GM06990 (cell line): ENCODE measurements at regions not wholly inside any gene's neighbourhood (a gene's known extent, or its start where the extent isn't known, plus 50 kb on each side); places are given as distances from the start of the nearest gene placed in this dataset.

Experiments used
- DNase-seq: peaks from one replicate; pipeline ENCODE4 v3.0.0-alpha.2; 2011; ENCODE audit not compliant: insufficient read length; ENCODE audit errors: extremely low read depth
- H3K27me3 ChIP-seq: replicated peaks from 2 replicates; pipeline ENCODE4 v1.6.0; 2011; ENCODE audit warnings: low read length; ENCODE audit not compliant: control insufficient read depth, insufficient read depth
- H3K36me3 ChIP-seq: 2 replicates; pipeline ENCODE4 v1.5.1; 2011; ENCODE audit warnings: low read length; ENCODE audit not compliant: control insufficient read depth, insufficient read depth
- H3K4me3 ChIP-seq: replicated peaks from 2 replicates; pipeline ENCODE4 v1.5.1; 2011; ENCODE audit warnings: low read depth, mild to moderate bottlenecking, control low read depth, low read length
- TF ChIP-seq, protein P1 (sequence below): IDR thresholded peaks from 2 replicates; pipeline ENCODE4 v1.5.1; 2011; ENCODE audit warnings: low read length, control low read depth, mild to moderate bottlenecking, inconsistent platforms; ENCODE audit not compliant: insufficient read depth, poor library complexity, severe bottlenecking

DNA sequence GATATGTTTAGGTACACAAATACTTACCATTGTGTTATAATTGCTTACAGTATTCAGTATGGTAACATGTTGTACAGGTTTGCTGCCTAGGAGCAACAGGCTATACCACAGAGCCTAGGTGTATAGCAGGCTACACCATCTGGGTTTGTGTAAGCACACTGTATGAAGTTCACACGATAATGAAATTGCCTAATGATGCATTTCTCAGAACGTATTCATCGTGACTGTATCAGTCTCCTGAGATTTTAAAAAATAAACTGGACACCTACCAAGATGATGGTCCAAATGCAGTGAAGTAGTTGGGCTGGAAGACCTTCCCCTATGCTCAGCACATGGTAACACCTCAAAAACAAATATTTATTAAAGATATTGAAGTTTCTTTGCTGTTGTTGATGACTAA, 103.3 kb upstream of the NFIB start:
- no peak for DNase-seq
- TF ChIP-seq, protein P1, sequence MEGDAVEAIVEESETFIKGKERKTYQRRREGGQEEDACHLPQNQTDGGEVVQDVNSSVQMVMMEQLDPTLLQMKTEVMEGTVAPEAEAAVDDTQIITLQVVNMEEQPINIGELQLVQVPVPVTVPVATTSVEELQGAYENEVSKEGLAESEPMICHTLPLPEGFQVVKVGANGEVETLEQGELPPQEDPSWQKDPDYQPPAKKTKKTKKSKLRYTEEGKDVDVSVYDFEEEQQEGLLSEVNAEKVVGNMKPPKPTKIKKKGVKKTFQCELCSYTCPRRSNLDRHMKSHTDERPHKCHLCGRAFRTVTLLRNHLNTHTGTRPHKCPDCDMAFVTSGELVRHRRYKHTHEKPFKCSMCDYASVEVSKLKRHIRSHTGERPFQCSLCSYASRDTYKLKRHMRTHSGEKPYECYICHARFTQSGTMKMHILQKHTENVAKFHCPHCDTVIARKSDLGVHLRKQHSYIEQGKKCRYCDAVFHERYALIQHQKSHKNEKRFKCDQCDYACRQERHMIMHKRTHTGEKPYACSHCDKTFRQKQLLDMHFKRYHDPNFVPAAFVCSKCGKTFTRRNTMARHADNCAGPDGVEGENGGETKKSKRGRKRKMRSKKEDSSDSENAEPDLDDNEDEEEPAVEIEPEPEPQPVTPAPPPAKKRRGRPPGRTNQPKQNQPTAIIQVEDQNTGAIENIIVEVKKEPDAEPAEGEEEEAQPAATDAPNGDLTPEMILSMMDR = no peak
- no peaks in the 10 kb centered on the region for H3K36me3 ChIP-seq
- no peak overlapping the region for H3K4me3 ChIP-seq
- H3K27me3 ChIP-seq = no peaks in the 10 kb centered on the region

DNA sequence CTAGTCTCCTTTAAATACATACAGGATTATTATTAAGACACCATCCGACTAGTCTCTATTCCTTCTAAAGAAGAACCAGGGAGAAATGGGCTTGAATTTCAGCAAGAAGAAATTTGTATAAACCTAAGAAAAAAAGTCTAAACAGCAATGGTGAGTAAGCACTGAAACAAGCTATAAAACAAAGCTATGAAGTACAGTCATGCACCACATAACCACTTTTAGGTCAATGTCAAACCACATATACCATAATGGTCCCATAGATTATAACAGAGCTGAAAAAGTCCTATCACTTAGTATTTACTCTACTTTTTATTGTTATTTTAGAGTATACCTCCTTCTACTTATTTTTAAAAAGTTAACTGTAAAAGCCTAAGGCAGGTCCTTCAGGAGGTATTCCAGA, 102.0 kb upstream of the NFIB start:
- TF ChIP-seq, protein P1 = no peak
- no peaks in the 10 kb centered on the region for H3K36me3 ChIP-seq
- no peaks in the 10 kb centered on the region for H3K27me3 ChIP-seq
- no peak for DNase-seq
- H3K4me3 ChIP-seq = no peak overlapping the region

DNA sequence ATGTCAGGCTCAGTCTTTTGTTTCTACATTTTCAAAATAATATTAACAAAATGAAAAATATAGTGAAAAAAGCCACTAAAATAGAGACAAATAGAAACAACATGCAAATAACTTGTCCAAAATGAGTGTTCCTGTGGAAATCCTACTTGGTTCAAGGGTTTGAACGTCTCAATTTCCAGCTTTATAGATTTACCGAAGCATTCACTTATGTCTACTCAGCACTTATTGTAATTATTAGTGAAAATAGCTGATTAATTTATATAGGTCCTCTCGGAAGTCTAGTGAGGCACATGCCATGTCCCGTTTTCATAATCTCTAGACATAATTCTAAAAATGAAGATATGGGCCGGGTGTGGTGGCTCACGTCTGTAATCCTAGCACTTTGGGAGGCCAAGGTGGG, 99.9 kb upstream of the NFIB start:
- TF ChIP-seq, protein P1 = no peak
- no peaks in the 10 kb centered on the region for H3K27me3 ChIP-seq
- H3K4me3 ChIP-seq = no peak overlapping the region
- no peaks in the 10 kb centered on the region for H3K36me3 ChIP-seq
- no peak for DNase-seq

DNA sequence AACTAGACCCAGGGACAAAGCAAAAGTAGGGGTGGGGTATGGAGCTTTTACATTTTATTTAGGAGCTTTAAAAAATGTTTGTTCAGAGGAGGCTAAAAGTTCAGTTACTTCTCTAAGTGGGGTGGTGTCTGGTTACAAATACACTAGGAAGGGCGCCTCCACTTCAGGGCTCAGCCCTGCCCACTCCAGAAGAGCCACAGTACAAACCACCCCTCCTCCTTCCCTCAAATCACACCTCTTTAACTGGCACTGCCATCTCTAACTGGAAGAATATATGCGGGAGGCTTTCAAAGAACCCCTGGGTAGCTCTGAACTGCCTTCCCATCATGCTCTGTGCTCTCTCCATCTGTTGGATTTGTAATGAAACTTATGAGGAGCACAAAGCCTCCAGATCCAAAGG, 98.8 kb upstream of the NFIB start:
- H3K36me3 ChIP-seq = no peaks in the 10 kb centered on the region
- TF ChIP-seq, protein P1 = no peak
- H3K27me3 ChIP-seq = no peaks in the 10 kb centered on the region
- no peak for DNase-seq
- no peak overlapping the region for H3K4me3 ChIP-seq

DNA sequence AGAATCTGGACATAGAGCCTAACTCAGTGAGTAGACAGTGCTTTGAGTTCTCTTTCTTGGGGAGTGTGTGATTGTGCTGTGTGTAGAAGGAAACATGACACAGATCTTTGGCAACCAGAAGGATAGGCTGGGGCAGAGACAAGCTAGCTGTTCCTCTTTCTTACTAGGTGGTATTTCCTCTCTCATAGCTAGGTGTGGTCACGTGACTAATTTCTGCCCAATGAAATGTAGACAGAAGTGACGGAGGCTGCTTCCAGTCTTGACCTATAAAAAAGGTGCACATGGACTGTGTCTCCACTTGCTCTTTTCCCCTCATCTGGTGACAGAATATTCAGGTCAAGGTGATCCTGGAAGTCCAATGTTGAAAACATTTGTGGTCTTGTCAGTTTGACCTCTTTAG, 92.5 kb upstream of the NFIB start:
- DNase-seq = no peak
- no peak overlapping the region for H3K4me3 ChIP-seq

DNA sequence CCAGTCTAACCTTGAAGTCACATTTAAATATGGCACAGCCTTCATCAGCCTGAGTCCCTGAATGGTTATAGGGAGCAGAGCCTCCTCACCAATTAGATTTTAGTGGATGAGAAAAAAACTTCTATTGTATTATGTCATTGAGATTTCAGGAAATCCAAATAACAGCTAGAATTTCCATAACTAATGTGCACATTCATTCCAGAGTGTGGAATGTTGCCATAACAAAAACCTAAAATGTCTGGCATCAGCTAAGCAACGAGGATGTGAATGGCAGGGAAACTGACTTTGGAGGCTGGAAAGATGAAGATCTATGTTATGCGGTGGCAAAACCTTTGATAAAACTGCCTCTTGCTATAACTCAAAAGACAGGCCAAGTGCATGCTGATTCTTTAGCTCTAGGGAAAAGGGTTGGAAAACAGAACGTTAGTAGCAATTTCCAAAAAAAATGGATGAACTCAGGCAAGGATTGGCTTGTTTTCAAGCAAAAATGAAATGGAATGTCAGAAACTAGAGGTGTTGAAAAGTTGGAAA, 91.3 kb upstream of the NFIB start:
- no peak for DNase-seq
- Histone ChIP-seq H3K36me3 (no peaks in the 10 kb centered on the region), H3K4me3 (no peak overlapping the region), H3K27me3 (no peaks in the 10 kb centered on the region)
- TF ChIP-seq, protein P1 = no peak

More for the DNA sequence above, 92.5 kb upstream of the NFIB start:
- TF ChIP-seq, protein P1 = no peak
- Histone ChIP-seq H3K36me3 (no peaks in the 10 kb centered on the region), H3K27me3 (no peaks in the 10 kb centered on the region)
